C1 segment of cervical spinal cord (tissue), 14 donors: ENCODE measurements at regions not wholly inside any gene's neighbourhood (a gene's known extent, or its start where the extent isn't known, plus 50 kb on each side); places are given as distances from the start of the nearest gene placed in this dataset.
"Not testable (repeated sequence)": the region's sequence is repeated elsewhere in the genome, so short reads cannot be mapped to it uniquely, and the experiment has no call there.

Experiments used
- DNase-seq, 14 donors: peaks; one replicate each; lab custom pipeline; 2025; lab: John Stamatoyannopoulos, UW

DNA sequence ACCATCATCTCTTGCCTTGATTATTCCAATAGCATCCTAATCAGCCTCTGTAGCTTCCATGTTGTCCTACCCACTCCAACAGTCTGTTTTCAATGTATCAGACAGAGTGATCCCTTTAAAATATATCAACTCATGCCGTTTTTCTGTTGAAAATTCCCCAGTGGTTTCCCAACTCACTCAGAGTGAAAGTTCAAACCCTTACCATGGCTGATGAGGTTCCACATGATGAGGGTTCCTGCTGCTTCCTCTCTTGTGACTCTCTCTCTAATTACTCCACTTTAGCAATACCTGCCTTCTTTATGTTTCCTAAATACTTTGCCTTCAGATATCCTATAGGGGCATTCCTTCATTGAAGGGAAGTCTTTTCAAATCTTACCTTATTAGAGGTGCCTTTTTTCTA lies 334.7 kb downstream of the PPP1R2C start:
- DNase-seq: no peak

DNA sequence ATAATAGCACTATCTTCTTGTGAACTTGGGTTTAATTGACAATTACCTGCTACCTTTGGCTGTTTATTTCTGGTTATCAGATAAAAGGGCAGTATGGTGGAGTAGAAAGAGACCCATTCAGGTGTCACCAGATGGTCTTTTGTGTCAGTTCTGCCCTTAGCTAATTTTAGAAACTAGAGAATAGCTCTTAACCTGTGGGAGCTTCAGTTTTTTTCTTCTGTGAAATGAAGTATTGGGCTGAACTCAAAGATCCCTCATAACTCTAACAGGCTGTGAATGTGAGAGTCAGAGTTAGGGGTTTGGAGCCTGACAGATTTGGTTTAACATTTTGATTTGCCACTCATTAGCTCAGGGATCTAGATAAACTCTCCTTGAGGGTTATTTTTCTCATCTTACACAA lies 335.2 kb downstream of the PPP1R2C start:
- DNase-seq: no peak

DNA sequence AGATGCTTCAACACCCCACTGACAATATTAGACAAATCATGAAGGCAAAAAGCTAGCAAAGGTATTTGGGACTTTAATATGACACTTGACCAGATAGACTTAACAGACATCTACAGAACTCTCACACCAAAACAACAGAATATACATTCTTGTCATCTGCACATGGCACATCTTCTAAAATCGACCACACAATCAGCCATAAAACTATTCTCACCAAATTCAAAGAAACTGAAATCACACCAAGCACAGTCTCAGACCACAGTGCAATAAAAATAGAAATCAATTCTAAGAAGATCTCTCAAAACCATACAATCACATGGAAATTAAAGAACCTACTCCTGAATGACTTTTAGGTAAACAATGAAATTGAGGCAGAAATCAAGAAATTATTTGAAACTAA lies 340.8 kb downstream of the PPP1R2C start:
- DNase-seq: no peak

DNA sequence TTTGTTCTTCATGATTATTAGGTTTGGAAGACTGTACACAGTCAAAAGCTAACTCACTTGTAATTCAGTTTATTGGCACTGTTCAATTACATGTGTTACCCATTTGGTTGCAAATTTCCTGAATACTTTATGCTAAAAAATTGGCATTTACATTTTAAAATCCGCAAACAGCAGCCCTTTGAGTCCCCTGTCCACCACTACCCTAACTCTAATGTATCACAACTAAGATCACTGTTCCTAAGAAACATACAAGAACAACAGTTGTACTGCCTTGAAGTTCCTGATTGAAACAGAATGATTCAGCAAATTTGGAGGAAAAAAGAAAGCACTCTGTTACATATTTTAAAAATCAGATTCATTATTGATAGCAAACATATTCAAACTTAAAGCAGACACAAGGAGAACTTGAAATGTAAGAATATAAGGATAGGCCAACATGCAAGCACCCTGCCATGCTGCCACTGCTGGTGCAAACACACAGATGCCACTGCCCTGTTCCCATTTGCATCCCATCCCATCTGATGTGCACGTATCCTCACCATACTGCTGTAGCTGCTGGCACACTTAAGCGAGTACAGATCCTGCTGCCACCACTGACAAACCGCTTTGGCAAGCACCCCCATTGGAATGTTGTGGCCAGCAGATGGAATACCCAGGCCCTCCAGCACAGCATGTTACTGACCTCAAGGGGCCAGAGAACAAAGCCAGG lies 343.4 kb downstream of the PPP1R2C start:
- no peak for DNase-seq

DNA sequence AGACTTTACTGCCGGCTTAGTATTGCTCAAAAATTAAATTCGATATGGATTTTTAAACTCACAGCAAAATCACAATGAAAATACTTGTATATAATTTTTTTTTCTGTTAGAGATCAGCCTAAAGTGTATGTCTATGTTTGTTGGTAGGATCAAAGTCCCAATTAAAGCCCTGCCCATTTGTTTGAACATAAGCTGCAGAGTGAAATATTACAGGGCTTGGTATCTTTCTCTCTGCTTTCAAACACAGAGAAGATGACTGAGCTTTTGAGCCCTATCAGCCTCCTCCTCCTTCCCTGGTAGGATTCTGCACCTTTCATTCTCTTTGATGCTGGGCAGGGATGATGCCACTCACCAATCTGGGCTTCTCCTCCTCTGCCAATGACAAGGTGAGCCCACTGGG lies 345.4 kb downstream of the PPP1R2C start:
- DNase-seq: no peak

GRCh38 chrX:42422961-42423360 lies 355.0 kb downstream of the PPP1R2C start:
- no peak for DNase-seq

GRCh38 chrX:42420426-42420825 lies 357.5 kb downstream of the PPP1R2C start:
- no peak for DNase-seq

DNA sequence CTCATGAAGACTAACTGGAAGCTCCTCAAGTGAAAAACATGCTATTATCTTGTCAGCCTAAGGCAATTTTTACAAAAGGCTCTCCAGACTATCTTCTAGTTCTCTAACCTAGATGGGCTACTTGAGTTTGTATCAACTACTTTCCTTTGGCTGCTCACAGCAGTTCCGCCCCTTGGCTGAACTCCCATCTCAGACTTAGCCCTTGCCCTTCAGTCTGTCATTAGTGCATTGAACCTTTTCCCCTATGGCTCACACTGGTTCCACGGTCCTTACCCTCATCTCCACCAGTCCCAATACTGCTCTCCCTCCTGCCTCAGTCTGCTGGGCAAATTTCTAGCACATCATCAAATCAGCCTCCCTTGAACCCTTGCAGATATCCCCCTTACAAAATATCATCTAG lies 362.3 kb downstream of the PPP1R2C start:
- DNase-seq: no peak

GRCh38 chrX:42414057-42414456 lies 363.9 kb downstream of the PPP1R2C start:
- no peak for DNase-seq

GRCh38 chrX:42399632-42400024 lies 378.3 kb downstream of the PPP1R2C start:
- DNase-seq: no peak

DNA sequence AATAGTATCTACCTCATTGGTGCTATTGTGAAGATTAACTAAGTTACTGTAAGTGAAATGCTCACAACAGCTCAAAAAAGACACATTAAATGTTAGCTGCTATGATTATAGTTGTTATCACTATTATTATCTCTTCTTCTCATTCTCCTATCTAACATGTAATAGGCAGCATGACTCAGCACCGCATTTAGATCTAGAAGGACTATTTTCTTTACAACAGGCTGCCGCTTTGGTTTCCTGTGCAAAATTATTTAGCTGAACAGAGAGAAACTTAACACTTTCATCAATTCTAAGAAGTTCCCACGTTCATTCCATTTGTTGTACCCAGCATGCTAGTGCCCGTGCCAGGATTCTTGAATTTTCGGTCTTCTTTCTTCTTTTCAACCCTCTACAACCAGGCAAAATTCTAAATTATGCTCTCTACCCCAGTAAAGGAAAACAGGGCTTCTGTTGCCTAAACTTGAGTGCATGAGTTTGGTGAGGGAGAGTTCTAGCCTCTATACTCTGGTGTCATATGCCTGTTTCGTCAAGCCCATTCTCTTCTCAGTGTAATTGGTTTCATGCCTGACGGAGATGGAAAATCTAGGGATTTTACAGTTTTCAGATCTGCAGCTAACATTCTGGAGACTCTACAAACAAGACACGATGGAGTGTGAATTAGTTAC lies 378.9 kb downstream of the PPP1R2C start:
- DNase-seq: no peak

GRCh38 chrX:42396136-42396535 lies 381.8 kb downstream of the PPP1R2C start:
- DNase-seq: no peak

- no peak for DNase-seq
Measured at GRCh38 chrX:42392846-42393245, 385.1 kb downstream of the PPP1R2C start.

DNA sequence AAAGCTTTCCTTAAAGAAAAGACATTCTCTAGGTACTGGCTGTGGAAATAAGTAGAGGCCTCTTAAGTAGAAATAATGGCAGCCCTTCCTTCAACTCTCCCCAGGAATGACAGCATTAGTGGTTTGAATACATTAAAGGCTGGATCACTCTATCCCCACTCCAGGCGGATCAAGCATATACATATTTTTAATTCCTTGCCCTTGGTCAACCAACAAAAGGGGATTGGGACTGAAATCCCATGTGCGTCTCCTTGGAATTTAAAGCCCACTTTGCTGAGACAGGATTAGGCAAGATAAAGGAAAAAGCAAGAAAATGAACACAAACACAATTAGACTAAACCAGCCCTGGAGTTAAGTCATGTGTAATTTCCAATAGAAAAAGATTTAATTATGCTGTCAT lies 391.3 kb downstream of the PPP1R2C start:
- no peak for DNase-seq

- no peak for DNase-seq
Measured at GRCh38 chrX:42385730-42386129, 392.2 kb downstream of the PPP1R2C start.

DNA sequence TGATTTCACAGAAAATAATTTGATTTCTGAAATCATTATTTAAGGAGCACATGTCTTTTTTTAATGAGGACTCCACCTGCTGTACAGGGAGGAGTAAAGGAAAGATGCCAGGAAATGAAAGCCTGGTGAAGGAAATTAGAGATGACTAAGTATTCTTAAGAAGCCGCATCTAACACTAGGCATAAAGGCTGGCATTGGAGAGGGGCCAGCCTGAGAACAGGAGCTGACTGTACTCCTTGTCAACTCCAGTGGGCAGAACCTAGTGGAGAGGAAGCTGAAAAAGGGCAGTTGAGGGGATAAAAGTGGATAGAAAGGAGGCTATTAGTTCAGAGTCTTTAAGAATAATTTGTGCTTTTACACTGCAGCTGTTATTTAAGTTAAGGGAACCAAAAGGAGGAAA lies 393.0 kb downstream of the PPP1R2C start:
- DNase-seq: no peak

DNA sequence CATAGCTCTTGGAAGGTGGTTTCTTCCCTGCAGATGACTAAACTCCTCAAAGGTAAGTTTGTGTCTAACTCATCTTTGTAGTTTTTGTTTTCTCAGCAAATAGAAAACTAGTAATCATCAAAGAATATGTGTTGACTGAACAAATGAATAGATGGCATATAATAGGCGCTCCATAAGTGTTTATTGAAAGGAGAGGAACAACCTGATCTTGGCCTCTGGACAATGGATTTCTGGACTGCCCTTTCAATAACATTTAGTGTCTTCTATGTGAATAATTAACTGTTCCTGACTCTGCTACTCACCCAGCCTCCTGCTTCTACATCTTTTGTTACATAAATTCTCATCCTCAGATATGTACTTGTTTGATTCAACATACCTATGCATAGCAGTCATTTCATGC lies 399.1 kb downstream of the PPP1R2C start:
- DNase-seq: no peak

DNA sequence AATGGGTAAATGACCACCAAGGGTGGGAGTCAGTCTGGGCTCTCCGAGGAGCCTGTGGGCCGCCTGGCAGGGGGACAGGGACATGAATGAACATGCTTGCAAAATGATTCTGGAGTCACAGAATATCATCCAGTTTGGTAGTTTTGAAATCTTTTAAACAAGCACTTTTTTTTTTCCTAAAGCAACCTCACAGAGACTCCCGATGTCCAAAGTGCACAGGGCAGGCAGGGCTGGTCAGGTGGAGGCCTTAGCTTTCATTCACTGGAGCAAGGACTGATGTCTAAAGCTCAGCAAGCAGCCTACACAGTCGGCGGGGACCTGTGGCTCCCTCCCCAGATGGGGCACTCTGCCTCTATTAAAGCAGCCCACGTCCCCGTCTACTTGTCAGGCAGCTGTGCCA lies 402.9 kb downstream of the PPP1R2C start:
- DNase-seq: no peak

- DNase-seq: no peak
Measured at GRCh38 chrX:42366181-42366580, 411.8 kb downstream of the PPP1R2C start.

- DNase-seq: no peak
Measured at GRCh38 chrX:42362219-42362618, 415.7 kb downstream of the PPP1R2C start.

- not testable (repeated sequence) for DNase-seq
Measured at GRCh38 chrX:42342981-42343380, 419.6 kb upstream of the CASK start.
